Tibial artery (tissue), 4 donors: ENCODE measurements at regions not wholly inside any gene's neighbourhood (a gene's known extent, or its start where the extent isn't known, plus 50 kb on each side); places are given as distances from the start of the nearest gene placed in this dataset.

Source experiments
- DNase-seq, 2 donors: peaks; one replicate each; pipeline ENCODE4 v3.0.0-alpha.2; 2019
- H3K27ac ChIP-seq, 2 donors: fragments of 200-600 bp; sonication (generic) in 1 of 2; 1 replicate in 1 of 2; 2 replicates in 1 of 2; pipeline ENCODE4 v1.5.1; 2018 to 2019; ENCODE audit warnings: mild to moderate bottlenecking in 1 of 2
- H3K27me3 ChIP-seq, 2 donors: fragments of 200-600 bp; sonication (generic) in 1 of 2; one replicate each; pipeline versions ENCODE4 v1.5.1 to v1.6.0; 2016 to 2019
- H3K36me3 ChIP-seq, 3 donors: fragments of 200-600 bp; sonication (generic) in 2 of 3; one replicate each; pipeline ENCODE4 v1.5.1; 2016 to 2019; ENCODE audit warnings: mild to moderate bottlenecking in 2 of 3
- H3K4me1 ChIP-seq, 4 donors: fragments of 200-600 bp; sonication (generic) in 2 of 4; 1 replicate in 3 of 4; 2 replicates in 1 of 4; pipeline ENCODE4 v1.5.1; 2016 to 2019
- H3K4me3 ChIP-seq, 2 donors: fragments of 200-600 bp; sonication (generic) in 1 of 2; 1 replicate in 1 of 2; 2 replicates in 1 of 2; pipeline ENCODE4 v1.5.1; 2018 to 2019; ENCODE audit warnings: mild to moderate bottlenecking in 2 of 2
- H3K9me3 ChIP-seq, 3 donors: fragments of 200-600 bp; sonication (generic) in 1 of 3; one replicate each; pipeline ENCODE4 v1.5.1; 2016 to 2019
- intact Hi-C: fragments of 100-400 bp; cut with DNase I; formaldehyde crosslinking; loops from one replicate; pipeline ENCODE4 v1.15.0; 2023; ENCODE audit warnings: low total_unique reads
- TF ChIP-seq, protein P1 (sequence below), 2 experiments: fragments of 200-600 bp in 1 of 2; fragments of 450-650 bp in 1 of 2; IDR thresholded peaks; one replicate each; pipeline ENCODE4 v1.5.1; 2017 to 2019; ENCODE audit warnings: antibody characterized with exemption in 2 of 2, mild to moderate bottlenecking in 1 of 2, moderate library complexity in 1 of 2

DNA sequence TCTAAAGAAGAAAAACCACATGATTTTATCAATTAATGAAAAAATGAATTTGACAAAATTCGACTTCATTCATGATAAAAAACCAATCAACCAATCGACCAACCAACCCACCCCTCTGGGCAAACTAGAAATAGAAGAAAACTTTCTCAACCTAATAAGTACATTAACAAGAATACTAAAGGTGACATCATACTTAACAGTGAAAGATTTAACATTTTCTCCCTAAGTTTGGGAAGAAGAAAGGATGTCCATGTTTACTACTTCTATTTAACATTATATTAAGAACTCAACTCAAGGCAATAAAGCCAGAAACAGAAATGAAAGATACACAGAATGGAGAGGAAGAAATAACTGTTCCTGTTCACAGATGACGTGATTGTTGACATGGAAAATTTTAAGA, 476.1 kb upstream of the MEF2C start:
- Histone ChIP-seq H3K9me3 (no peaks in the 10 kb centered on the region), H3K27me3 (no peaks in the 10 kb centered on the region), H3K36me3 (no peaks in the 10 kb centered on the region), H3K4me1 (no peaks in the 10 kb centered on the region), H3K4me3 (no peak overlapping the region), H3K27ac (no peak overlapping the region)
- intact Hi-C loops = no loop called here
- DNase-seq = no peak
- TF ChIP-seq, protein P1, sequence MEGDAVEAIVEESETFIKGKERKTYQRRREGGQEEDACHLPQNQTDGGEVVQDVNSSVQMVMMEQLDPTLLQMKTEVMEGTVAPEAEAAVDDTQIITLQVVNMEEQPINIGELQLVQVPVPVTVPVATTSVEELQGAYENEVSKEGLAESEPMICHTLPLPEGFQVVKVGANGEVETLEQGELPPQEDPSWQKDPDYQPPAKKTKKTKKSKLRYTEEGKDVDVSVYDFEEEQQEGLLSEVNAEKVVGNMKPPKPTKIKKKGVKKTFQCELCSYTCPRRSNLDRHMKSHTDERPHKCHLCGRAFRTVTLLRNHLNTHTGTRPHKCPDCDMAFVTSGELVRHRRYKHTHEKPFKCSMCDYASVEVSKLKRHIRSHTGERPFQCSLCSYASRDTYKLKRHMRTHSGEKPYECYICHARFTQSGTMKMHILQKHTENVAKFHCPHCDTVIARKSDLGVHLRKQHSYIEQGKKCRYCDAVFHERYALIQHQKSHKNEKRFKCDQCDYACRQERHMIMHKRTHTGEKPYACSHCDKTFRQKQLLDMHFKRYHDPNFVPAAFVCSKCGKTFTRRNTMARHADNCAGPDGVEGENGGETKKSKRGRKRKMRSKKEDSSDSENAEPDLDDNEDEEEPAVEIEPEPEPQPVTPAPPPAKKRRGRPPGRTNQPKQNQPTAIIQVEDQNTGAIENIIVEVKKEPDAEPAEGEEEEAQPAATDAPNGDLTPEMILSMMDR (IDR thresholded peaks at IDR 0.05) = no peak

DNA sequence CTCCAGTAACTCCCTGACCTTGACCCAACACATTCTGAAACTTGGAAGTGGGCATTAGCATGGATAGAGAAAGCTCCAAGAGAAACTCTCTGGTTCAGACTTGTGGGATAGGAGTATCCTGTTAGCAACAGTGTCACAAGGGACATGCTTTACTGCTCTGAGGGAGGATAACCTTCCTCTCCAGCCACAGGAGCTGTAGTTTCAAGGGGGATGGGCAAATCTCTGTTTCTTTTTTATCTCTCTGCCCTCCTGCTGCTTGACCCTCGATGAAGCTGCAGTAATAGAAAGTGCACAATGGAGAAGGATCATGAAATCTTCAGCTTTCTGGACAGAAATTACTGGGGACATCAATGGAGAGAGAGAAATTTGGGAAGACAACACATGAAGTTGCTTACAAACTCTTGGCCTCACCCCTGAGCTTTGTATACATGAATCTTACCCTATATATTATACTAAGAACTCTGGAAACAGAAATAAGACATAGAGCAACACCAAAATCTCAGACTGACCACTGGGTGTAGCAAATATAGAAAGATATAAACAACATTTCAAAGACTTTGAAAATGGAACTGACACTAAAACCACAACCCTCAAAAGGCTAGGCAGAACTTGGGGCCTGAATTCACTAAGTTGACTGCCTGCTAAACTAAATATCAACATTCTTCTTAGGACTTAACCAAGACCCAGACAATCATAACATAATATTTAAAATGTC, 471.0 kb upstream of the MEF2C start:
- Histone ChIP-seq H3K4me1 (peaks cover 0 to 19% (median 0%) of the 10 kb centered on the region in 4 donors), H3K36me3 (no peaks in the 10 kb centered on the region), H3K27me3 (no peaks in the 10 kb centered on the region), H3K27ac (no peak overlapping the region), H3K9me3 (no peaks in the 10 kb centered on the region), H3K4me3 (no peak overlapping the region)
- intact Hi-C loops = no loop called here
- TF ChIP-seq, protein P1 (IDR thresholded peaks at IDR 0.05) = no peak
- no peak for DNase-seq

DNA sequence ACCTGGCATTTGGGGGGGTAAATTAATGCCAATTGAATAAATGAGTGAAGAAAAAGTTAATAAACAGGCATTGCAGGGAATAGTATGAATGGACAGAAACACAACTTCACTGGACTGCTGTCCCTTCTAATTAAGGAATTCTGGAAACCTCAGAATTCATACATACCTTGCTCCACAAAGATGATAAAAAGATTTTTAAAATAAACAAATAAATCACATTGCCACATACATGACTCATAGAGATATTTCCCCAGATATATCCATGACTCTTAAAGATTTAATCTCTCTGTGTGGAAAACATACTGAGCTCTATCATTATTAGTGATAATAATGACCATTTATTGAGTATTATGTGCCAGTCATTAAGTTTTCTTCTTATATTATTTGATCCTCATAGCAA, 469.0 kb upstream of the MEF2C start:
- DNase-seq = no peak
- TF ChIP-seq, protein P1 (IDR thresholded peaks at IDR 0.05) = no peak
- Histone ChIP-seq H3K9me3 (no peaks in the 10 kb centered on the region), H3K4me1 (peaks cover 0 to 19% (median 0%) of the 10 kb centered on the region in 4 donors), H3K4me3 (no peak overlapping the region), H3K27me3 (no peaks in the 10 kb centered on the region), H3K36me3 (no peaks in the 10 kb centered on the region), H3K27ac (no peak overlapping the region)
- intact Hi-C loops = no loop called here

DNA sequence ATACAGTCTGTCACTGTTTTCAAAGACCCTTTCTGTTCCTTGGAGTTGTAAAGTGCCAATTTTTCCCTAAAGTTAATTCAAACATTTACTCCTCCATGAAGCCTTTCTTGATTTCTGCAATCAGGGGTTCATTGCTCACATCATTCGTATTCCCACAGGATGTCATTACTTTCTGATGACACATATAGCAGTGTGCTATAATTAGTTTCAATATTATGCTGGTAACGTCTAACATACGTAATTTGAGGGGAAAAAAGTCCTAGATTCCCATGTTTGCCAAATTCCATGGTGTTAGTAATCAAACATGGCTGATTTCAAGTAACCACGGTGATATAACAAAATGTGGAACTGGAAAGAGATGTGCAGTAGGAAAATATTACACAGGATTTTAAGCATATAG, 468.2 kb upstream of the MEF2C start:
- Histone ChIP-seq H3K9me3 (no peaks in the 10 kb centered on the region), H3K27ac (no peak overlapping the region), H3K36me3 (no peaks in the 10 kb centered on the region), H3K4me1 (peaks cover 0 to 19% (median 0%) of the 10 kb centered on the region in 4 donors), H3K4me3 (no peak overlapping the region), H3K27me3 (no peaks in the 10 kb centered on the region)
- TF ChIP-seq, protein P1 (IDR thresholded peaks at IDR 0.05) = no peak
- DNase-seq = no peak
- intact Hi-C loops = no loop called here

DNA sequence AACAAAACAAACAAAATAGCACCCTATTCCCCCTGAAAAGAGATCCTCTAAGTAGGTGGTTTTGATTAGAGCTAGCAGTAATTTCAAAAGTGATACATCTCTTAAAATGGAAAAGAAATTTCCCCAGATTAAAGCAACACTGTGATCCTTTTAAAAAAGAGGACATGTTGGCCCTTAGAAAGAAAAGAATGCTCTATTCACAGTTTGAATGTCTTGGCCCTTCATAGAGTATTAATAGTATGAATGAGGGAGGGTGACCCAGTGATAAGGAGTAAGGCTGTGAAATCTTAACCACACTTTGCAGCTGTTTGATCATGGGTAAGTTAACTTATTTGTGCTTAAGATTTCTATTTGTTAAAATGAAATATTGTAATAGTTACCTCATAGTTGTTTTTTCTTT, 467.7 kb upstream of the MEF2C start:
- DNase-seq = no peak
- no peak overlapping the region for H3K27ac ChIP-seq
- TF ChIP-seq, protein P1 (IDR thresholded peaks at IDR 0.05) = no peak
- H3K9me3 ChIP-seq = no peaks in the 10 kb centered on the region
- intact Hi-C loops = no loop called here
- no peaks in the 10 kb centered on the region for H3K36me3 ChIP-seq
- H3K27me3 ChIP-seq = no peaks in the 10 kb centered on the region
- H3K4me1 ChIP-seq = peaks cover 0 to 19% (median 0%) of the 10 kb centered on the region in 4 donors
- H3K4me3 ChIP-seq = no peak overlapping the region
